ENCODE measurements at regions not wholly inside any gene's neighbourhood (a gene's known extent, or its start where the extent isn't known, plus 50 kb on each side); places are given as distances from the start of the nearest gene placed in this dataset.

DNA sequence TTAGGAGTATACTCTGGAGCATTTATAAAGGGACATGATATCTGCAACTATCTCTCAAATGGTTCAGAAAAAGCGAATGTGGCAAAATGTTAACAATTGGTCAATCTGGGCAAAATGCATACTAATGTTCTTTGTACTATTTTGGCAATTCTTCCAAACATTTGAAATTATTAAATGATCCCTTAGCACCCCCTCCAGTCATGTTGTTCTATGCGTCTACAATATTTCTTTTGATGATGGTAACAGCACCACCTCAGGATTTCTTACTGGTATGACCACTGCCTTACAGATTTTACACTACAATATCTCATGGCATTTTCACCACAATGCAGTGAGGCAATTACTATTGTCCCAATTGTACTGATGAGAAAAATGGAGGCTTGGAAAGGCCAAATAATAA lies 52.9 kb upstream of the TRIO start:
- Histone ChIP-seq H2BK20ac (ENCODE audit: low read depth, low read length, poor library complexity, severe bottlenecking) (no peak overlapping the region), H3K27ac (ENCODE audit: insufficient read length, low read depth, low read length) (no peak overlapping the region), H2AK5ac (ENCODE audit: insufficient read length, low read length) (no peak overlapping the region), H4K8ac (replicated peaks; ENCODE audit: insufficient read length, low read depth, low read length) (no peak overlapping the region), H3K18ac (ENCODE audit: insufficient read length, low read depth, low read length) (no peak overlapping the region), H3K4me2 (ENCODE audit: insufficient read depth, insufficient read length, low read length) (no peak overlapping the region), H3K79me2 (ENCODE audit: insufficient read depth, low read length) (no peaks in the 10 kb centered on the region), H3T11ph (ENCODE audit: low read length) (no peak overlapping the region), H3K4ac (ENCODE audit: low read depth, low read length) (no peak overlapping the region), H3K4me1 (ENCODE audit: insufficient read depth, low read length) (no peaks in the 10 kb centered on the region), H2BK120ac (ENCODE audit: low read depth, low read length, poor library complexity, severe bottlenecking) (no peak overlapping the region), H3K27me3 (ENCODE audit: insufficient read depth, low read length) (no peaks in the 10 kb centered on the region), H3K79me1 (ENCODE audit: insufficient read depth, low read depth, low read length, poor library complexity, severe bottlenecking) (no peaks in the 10 kb centered on the region), H3K56ac (ENCODE audit: insufficient read length, low read depth, low read length) (no peak overlapping the region), H4K20me1 (ENCODE audit: control insufficient read depth, insufficient read depth, insufficient read length) (no peaks in the 10 kb centered on the region), H2AFZ (ENCODE audit: low read length) (no peak overlapping the region), H2BK15ac (ENCODE audit: low read depth, low read length) (no peak overlapping the region), H3K9ac (ENCODE audit: extremely low read depth, insufficient read length, low read length) (no peak overlapping the region), H3K9me3 (ENCODE audit: control insufficient read depth, low read depth, low read length) (no peaks in the 10 kb centered on the region), H4K91ac (ENCODE audit: insufficient read length, low read depth, low read length) (no peak overlapping the region), H3K14ac (ENCODE audit: insufficient read depth, low read length) (no peak overlapping the region), H3K23ac (ENCODE audit: insufficient read length, low read depth, low read length) (no peak overlapping the region), H2BK5ac (ENCODE audit: insufficient read length, low read length) (no peak overlapping the region), H4K5ac (ENCODE audit: insufficient read length, low read depth, low read length) (no peak overlapping the region), H2BK12ac (ENCODE audit: insufficient read length, low read depth, low read length) (no peak overlapping the region), H3K23me2 (ENCODE audit: insufficient read length, low read depth, low read length, poor library complexity, severe bottlenecking) (no peaks in the 10 kb centered on the region)
- DNase-seq: no peak
- TF ChIP-seq, protein P1, sequence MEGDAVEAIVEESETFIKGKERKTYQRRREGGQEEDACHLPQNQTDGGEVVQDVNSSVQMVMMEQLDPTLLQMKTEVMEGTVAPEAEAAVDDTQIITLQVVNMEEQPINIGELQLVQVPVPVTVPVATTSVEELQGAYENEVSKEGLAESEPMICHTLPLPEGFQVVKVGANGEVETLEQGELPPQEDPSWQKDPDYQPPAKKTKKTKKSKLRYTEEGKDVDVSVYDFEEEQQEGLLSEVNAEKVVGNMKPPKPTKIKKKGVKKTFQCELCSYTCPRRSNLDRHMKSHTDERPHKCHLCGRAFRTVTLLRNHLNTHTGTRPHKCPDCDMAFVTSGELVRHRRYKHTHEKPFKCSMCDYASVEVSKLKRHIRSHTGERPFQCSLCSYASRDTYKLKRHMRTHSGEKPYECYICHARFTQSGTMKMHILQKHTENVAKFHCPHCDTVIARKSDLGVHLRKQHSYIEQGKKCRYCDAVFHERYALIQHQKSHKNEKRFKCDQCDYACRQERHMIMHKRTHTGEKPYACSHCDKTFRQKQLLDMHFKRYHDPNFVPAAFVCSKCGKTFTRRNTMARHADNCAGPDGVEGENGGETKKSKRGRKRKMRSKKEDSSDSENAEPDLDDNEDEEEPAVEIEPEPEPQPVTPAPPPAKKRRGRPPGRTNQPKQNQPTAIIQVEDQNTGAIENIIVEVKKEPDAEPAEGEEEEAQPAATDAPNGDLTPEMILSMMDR (conservative IDR thresholded peaks at IDR 0.05): no peak
- Mint-ChIP-seq H3K27me3 (ENCODE audit: low read depth) (peaks cover 2% of the 10 kb centered on the region; the same call in 1 of the 2 replicates), H3K27ac (no peak overlapping the region), H3K36me3 (ENCODE audit: insufficient read depth in 1 of 3, low read depth in 3 of 3) (peaks cover 1 to 10% (median 3%) of the 10 kb centered on the region in 3 experiments; a peak in 2 of 7 replicates), H3K9me3 (peaks cover 11 to 15% of the 10 kb centered on the region in 2 experiments), H3K4me3 (no peak overlapping the region), H3K4me1 (peaks cover 7 to 13% of the 10 kb centered on the region in 2 experiments)
- WGBS (ENCODE audit: extremely low coverage, insufficient read length, low lambda C conversion rate): no CpG with 5 or more reads among the region's 2 CpGs

Data from H9 (cell line).